HG03103 (cell line): ENCODE measurements at regions not wholly inside any gene's neighbourhood (a gene's known extent, or its start where the extent isn't known, plus 50 kb on each side); places are given as distances from the start of the nearest gene placed in this dataset.
"Not testable (repeated sequence)": the region's sequence is repeated elsewhere in the genome, so short reads cannot be mapped to it uniquely, and the experiment has no call there.

Source experiments
- ATAC-seq: cut with Tn5 transposase; IDR thresholded peaks from one replicate; pipeline ENCODE4 v1.9.1; 2021; ENCODE audit warnings: low read depth; ENCODE audit not compliant: unreplicated experiment

DNA sequence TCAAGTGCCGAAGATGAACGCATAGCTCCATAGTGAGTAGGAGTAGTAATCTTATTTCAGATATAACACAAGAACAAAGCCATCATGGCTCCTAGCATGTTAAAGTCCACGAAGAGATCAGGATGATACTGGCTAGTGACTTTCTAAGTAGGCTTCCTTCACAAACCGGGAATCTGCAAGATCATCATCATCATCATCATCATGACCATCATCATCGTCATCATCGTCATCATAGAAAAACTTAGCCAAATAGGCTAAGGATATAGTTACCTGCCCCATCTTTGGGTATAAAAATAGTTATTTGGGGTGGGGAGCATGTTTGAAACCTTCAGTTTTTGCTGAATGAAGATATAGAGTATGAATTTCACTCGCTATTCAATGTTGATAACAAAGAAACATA lies 57.9 kb downstream of the PYDC2 start:
- ATAC-seq, result no peak

DNA sequence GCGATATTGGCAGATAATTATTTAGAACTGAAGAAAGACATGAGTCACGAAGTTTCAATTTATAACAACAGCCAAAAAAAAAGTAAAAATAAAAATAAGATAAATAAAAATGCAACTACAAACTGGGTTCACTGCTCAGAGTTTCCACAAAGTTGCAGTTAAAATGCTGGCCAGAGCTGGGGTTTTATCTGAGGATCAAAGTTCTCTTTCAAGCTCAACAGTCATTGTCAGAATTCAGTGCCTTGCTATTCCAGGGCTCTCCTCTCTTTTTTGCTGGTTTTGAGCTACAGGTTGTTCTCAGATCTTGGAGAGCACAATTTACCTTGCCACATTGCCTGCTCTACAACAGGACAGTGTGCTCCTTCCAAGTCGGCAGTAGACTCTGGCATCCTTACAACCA lies 60.1 kb downstream of the PYDC2 start:
- ATAC-seq, result no peak

DNA sequence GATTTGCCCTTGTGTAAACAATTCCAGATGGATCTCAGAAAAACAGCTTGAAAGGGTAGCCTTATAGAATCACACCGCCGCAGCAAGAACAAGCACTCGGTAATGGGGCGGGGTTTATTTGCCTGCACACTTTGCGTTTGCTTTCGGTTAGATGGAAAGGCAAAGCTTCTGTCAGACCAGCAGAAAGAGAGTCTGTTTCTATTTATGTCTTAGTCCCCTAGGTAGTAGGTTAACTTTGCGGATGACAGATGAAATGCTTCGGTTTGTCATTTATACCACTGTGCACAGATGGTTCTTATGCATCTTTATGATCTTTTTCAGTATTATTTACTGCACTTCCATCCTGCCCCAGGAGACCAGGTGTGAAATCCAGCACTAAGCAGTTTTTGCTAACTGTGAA lies 62.2 kb downstream of the PYDC2 start:
- no peak for ATAC-seq

DNA sequence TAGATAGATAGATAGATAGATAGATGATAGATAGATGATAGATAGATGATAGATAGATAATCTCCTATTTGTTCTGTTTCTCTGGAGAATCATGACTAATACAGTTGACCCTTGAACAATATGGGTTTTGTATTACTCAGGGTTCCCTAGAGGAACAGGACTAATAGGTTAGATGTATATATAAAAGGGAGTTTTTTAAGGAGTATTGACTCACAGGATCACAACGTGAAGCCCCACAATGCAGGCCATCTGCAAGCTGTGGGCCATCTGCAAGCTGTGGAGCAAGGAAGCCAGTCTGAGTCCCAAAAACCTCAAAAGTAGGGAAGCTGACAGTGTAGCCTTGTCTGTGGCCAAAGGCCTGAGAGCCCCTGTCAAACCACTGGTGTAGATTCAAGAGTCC lies 67.6 kb downstream of the PYDC2 start:
- no peak for ATAC-seq

DNA sequence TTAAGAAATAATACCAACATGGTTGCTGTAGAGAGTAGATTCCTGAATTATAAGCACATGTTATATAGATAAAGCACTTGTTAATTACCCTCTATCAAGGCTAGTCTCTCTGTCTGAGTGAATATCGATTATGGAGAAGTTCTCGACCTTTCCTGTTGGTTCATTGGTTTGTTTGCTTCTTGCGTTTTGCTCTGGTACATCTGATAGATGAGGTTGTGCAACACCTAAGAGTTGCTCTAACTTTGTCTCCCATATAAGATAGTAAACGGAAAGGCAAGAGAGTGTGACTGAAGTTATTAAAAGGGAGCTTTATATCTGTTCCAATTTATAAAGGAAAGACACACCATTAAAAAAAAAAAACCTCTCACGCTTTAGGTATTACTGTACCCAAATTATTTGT lies 69.0 kb downstream of the PYDC2 start:
- no peak for ATAC-seq

DNA sequence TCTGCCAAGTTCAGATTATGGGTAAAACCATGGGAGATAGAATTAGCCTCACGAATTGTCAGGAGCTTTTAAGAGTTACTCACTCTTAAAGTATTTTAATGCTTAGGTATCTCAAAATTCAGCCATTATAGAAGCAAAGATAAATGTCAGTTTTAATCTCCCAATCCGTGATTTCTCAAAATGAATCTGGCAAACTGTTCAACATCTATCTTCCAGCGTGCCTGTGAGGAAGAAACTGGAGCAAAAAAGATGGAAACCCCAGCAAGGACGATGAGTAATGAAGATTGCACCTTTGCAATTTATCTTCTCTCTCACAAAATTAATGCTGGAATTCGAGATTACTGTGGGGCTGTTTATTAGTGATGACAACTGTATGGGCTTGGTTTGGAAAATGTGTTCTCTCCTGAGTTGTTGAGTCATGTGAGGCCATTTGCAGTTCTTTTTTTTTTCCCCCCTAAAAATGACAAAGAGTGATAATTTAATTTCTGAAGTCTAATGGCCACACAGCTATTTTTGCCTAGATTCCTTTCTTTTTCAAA lies 70.5 kb downstream of the PYDC2 start:
- ATAC-seq, result no peak

DNA sequence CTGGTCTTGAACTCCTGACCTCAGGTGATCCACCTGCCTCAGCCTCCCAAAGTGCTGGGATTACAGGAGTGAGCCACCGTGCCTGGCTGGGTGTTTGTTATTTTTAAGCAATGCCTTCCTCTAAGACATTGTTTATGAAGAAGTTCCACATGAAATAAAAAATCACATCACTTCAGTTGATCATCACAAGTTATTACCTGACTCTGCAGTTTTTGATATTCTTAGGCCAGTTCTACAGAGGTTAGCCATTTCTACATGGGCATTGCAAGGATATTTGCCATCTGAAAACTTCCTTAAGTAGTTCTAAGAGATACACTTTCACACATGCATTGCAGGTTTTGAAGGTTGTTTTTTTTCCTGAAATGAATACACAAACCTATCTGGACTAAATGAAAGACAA lies 82.1 kb downstream of the PYDC2 start:
- ATAC-seq, result no peak

DNA sequence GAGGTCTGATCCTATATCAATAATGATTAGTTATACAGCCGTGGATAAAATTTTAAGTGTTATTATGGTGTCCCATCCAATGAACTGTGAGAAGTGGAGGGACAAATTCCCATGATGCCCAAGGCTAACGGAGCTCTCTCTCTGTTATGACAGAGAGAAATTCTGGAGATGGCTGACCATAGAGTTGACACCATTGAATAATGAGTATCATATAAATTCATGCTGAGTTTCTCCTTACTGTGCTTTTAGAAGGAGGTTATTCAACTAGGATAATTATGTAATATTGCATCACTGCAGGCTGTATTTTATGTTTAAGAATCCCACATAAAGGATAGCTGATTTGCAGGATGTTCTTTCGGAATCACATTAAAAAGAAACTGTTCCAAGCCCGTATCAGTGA lies 82.9 kb downstream of the PYDC2 start:
- no peak for ATAC-seq

DNA sequence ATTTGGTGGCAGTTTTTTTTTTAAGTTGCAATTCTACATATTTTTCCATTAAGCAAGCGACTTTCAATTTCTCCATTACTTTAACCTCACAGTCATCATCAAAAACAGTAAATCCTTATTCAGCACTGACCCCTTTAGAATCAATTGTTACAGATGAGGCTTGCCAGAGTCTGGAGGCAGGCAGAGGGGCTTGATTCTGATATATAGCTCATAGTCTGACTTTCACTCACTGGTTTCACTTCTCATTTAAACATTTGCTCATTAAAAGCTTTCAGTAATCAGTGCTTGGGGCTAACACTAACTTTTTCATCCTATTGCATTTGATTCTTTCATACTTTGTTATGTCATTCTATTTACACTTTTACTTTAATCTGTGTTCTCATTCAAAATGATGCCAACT lies 88.4 kb downstream of the PYDC2 start:
- peak; percentile 56 for ATAC-seq

DNA sequence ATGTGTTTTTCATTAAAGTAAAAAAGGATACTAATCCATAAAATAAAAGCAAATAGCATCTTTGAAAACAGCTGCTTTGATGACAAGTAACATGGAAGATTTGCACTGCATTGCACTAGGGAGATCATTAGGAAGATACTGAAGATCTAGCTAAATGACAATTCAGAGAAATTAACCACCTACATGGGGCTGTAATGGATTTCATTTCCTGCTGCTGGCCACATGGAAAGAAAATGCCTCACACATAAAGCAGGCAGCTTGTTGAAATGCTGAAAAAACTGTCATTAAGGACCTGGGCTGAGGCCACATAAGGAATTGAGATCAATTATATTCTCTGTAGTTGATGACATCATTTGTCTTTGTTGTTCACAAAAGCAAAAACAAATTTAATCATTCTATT lies 94.1 kb downstream of the PYDC2 start:
- no peak for ATAC-seq

DNA sequence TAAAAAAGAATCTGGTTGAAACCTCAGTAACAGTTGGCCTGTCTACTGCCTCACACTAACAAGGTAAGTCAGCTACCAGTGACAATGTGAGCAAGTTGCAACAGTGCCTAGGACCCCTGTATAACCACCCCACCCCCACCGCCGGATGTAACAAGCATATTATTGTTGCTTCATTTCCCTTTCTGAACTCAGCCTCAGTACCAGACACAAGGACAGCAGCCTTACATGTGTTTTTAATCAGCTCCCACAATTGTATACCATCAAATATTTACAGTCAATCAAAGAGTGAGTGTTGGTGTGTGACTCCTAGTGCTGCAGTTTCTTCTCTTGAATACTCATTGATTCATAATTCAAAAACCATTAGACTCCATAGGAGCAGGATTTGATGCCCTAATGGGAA lies 96.4 kb downstream of the PYDC2 start:
- no peak for ATAC-seq

DNA sequence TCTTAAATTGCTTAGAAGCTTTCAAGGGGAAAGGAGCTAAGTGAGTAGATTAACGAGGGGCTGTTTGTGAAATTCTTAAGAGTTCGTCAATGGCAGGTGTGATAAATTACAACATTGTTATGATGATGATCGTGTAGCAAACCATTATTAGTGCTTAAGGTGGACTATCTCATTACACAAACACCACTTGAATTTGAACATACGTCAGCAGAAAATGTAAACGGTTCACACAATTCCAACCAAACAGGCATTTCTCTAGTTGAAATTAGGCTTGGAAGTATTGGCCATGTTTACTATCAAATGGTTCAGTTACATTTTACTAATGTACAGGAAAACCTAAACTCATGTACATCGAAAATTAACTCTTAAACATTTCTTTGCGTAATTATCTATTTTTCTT lies 102.8 kb downstream of the PYDC2 start:
- no peak for ATAC-seq

DNA sequence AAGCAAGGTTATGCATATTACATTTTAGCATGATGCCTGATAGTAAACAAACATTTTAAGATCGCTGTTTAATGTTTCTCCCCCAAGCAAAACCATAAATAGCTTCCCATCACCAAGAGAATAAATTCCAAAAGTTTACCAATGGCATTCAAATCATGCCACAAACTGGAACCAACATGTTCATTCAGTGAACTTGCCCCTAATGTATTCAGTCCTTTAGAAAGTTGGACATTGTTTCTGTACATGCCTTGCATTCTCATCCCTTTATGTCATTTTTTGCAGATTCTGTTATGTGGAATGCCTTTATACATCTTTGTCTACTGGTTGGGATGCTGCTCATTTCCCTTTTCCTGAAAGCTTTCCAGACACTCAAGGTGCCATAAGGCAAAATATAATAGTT lies 105.5 kb downstream of the PYDC2 start:
- no peak for ATAC-seq

DNA sequence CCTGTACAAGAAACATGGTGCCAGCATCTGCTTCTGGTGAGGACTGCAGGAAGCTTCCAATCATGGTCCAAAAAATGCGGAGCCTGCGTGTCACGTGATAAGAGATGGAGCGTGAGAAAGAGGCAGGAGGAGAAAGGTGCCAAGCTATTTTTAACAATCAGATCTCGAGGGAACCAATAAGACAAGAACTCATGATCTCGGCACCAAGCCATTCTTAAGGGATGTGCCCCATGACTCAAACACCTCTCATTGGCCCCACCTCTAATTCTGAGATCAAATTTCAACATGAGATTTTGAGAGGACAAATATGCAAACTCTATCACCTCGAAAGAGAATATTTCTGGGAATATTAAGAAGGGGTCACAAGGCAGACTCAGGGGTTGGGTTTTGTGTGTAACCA lies 107.2 kb downstream of the PYDC2 start:
- ATAC-seq, result no peak

DNA sequence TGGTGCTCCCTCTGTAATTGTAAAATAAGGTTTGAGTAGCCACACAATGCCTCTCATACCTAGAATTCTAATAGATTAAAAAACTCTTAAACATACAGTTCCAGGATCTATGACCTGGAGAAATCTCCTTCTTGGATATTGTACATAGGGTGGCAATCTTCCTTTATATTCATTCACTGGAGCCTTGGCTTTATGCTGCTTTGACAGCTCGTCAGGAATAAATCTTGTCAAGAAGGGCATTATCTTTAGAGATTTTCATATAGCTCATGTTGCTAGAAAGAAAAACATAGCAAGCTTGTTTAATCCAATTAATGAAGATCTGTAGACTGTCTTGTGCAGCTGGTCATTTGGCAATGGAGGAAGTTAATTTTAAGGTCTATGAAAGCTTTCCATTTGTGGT lies 131.1 kb downstream of the PYDC2 start:
- ATAC-seq, result no peak

DNA sequence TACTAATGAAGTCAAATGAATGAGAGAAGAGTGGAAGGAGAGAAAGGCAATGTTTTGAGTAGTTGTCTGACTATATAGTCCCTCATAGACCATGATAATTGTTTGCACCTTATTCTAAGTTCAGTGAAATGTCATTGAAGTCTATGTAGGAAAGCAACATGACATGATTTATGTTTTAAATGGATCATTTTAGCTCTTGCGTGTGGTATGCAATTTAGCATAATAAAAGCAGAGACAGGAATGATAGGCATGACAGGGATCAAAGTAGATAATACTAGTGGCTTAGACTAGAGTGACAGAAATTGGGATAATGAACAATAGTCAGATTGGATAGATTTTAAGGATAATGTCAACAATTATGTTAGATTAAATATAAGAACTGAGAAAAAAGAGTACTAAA lies 132.5 kb downstream of the PYDC2 start:
- no peak for ATAC-seq

DNA sequence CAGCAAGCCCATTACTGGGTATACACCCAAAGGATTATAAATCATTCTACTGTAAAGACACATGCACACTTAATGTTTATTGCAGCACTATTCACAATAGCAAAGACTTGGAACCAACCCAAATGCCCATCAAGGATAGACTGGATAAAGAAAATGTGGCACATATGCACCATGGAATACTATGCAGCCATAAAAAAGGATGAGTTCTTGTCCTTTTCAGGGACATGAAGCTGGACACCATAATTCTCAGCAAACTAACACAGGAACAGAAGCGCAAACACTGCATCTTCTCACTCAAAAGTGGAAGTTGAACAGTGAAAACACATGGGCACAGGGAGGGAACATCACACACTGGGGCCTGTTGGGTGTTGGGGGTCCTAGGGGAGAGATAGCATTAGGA lies 154.5 kb downstream of the PYDC2 start:
- not testable (repeated sequence) for ATAC-seq

DNA sequence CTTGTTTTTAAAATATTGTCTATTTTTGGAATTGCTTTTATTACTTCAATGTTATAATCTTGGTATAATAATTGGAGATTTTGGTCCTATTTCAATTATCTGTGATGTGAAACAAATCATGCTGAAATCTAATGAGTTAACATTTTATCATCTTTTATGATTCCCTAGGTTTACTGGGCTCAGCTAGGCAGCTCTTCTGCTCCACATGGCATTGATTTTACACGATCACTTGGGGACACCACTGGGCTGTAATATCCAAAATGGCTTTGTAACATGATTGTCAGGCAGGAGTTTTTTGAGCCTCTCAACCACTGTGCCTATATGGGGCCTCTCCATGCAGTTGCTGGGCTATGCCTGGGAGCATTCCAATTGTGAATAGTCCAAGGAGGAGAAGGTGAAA lies 163.3 kb downstream of the PYDC2 start:
- no peak for ATAC-seq

DNA sequence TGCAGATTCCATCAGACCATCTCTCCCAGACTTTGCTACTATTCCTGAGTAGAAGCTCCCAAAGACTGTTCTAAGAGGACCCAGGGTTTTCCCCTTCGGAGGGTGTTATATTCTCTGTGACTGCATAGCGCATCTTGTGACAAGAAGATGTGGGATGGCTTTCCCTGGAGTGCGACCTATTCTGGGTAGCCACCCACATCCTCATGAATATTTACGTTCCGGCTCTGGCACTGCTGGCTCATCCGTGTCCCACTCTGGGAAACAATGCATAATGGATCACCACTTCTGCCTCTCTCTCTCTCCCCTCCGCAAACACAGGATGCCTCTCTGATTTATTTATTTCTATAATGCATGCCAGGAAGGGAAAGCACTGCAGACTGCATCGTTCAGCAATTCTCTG lies 166.1 kb downstream of the PYDC2 start:
- no peak for ATAC-seq

DNA sequence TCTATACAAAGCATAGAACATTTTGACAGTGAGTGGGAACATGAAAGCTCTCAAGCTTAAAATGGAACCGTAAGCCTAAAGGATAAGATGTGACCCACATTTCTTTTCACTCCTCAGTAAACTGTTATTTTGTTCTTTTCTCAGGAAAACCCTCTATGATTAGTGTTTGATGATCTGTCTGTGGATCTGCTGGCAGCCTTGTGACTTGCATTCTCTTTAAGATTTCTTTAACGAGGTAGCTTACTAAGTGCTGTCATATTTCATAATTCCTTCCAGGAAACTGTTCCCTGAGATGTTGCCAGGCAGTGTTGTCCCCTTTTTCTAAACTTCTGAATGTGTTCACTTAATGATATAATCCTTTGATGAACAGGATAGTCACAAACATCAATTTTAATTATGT lies 167.6 kb downstream of the PYDC2 start:
- ATAC-seq, result no peak

DNA sequence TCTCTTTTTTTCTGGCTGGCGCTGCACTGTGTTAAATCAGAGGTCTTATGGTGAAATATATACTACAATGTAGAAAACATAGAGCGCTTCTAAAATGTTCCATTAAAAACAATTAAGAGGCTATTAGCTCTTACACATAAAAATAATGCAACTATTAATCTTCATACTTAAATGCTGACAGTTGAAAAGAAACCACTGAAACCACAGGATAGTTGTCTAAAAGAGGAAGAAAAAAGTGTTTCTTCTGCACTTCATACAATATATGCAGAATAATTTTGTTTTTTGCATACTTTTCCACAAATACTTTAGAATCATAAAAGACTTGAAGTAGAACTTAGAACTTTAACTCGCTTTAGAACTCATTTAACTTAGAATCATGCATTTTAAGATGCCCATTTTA lies 170.5 kb downstream of the PYDC2 start:
- ATAC-seq, result no peak

DNA sequence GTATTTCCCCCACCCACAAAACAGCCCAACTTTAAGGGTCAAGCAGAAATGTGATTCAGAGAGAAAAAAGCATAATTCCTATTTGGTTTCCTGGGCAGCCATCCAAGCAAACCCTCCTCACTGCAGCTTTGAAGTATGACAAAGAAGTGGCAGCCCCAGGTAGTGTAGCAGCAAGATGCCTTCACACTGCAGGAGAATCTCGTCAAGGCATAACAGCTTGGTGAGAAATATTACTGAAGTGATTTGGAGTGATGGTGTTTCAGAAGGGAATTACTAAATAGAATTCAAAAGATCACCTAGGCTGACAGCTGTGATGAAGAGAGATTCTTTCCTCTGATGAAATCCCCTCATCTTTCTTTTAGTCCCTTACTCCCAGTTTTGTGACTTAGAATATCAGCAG lies 173.9 kb downstream of the PYDC2 start:
- no peak for ATAC-seq

DNA sequence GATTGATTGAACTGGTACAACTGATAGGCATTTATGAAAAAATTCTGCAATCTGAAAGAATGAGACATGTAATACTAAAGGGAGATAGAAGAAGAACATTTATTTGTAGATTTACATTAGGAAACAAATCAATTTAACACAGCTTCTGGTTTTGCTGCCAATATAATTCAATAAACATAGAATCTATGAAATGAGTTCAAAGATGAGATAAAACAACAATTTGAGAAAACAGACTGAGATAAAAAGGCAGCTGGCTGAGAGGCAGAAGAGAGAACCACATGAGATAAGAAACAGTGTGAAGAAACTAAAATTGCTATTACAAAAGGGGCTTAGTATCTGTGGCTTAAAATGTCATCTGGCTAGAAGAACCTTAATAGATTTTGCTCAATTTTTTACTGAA lies 176.6 kb downstream of the PYDC2 start:
- no peak for ATAC-seq

DNA sequence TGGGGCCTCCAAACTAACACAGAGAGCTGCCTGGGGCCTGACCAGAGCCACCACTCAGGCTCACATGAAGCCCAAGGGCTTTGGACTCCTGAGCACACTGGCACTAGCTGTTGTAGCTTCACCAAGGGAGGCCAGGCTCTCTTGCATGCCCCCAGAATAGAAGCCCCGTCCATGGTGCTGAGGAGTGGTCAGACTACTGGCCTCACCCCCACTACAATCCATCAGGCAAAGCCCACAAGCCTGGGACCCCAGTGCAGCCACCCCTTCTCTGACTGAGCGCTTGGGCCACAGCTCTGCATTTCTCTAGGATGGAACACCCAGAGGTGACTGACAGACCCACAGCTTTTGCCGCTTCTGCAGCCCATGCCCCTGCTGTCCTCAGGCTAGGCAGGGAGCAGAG lies 180.8 kb downstream of the PYDC2 start:
- ATAC-seq, result no peak
